ENCODE measurements at regions not wholly inside any gene's neighbourhood (a gene's known extent, or its start where the extent isn't known, plus 50 kb on each side); places are given as distances from the start of the nearest gene placed in this dataset.

- DNase-seq (ENCODE audit: low read depth): no peak
- no peak for TF ChIP-seq CTCF (conservative IDR thresholded peaks at IDR 0.05; ENCODE audit: low read depth, low read length)
These were observed 312.2 kb upstream of the ZNF717 start for GRCh38 chr3:76097589-76097969.

GRCh38 chr3:76099956-76100355 is 314.6 kb upstream of the ZNF717 start:
- no peak overlapping the region for H3K4me3 ChIP-seq (ENCODE audit: low read length)
- no peak for DNase-seq (ENCODE audit: low read depth)
- TF ChIP-seq CTCF (conservative IDR thresholded peaks at IDR 0.05; ENCODE audit: low read depth, low read length): no peak

More at GRCh38 chr3:76097589-76097969, 312.2 kb upstream of the ZNF717 start:
- H3K4me3 ChIP-seq (ENCODE audit: low read length): no peak overlapping the region

- peak; percentile 79 for TF ChIP-seq CTCF (conservative IDR thresholded peaks at IDR 0.05; ENCODE audit: low read depth, low read length)
- no peak overlapping the region for H3K4me3 ChIP-seq (ENCODE audit: low read length)
- DNase-seq (ENCODE audit: low read depth): no peak
These were observed 322.7 kb upstream of the ZNF717 start for GRCh38 chr3:76107935-76108570.

- no peak for TF ChIP-seq CTCF (conservative IDR thresholded peaks at IDR 0.05; ENCODE audit: low read depth, low read length)
- DNase-seq (ENCODE audit: low read depth): no peak
These were observed 326.5 kb upstream of the ZNF717 start for GRCh38 chr3:76111808-76112207.

GRCh38 chr3:76122007-76122406 is 336.7 kb upstream of the ZNF717 start:
- H3K4me3 ChIP-seq (ENCODE audit: low read length): no peak overlapping the region
- no peak for DNase-seq (ENCODE audit: low read depth)
- no peak for TF ChIP-seq CTCF (conservative IDR thresholded peaks at IDR 0.05; ENCODE audit: low read depth, low read length)

More at GRCh38 chr3:76111808-76112207, 326.5 kb upstream of the ZNF717 start:
- H3K4me3 ChIP-seq (ENCODE audit: low read length): no peak overlapping the region

- TF ChIP-seq CTCF (conservative IDR thresholded peaks at IDR 0.05; ENCODE audit: low read depth, low read length): no peak
- H3K4me3 ChIP-seq (ENCODE audit: low read length): no peak overlapping the region
- no peak for DNase-seq (ENCODE audit: low read depth)
These were observed 344.1 kb upstream of the ZNF717 start for GRCh38 chr3:76129441-76129840.

GRCh38 chr3:76131396-76132153 is 346.2 kb upstream of the ZNF717 start:
- DNase-seq (ENCODE audit: low read depth): no peak
- TF ChIP-seq CTCF (conservative IDR thresholded peaks at IDR 0.05; ENCODE audit: low read depth, low read length): no peak
- no peak overlapping the region for H3K4me3 ChIP-seq (ENCODE audit: low read length)
